GM19193 (cell line): ENCODE measurements at regions not wholly inside any gene's neighbourhood (a gene's known extent, or its start where the extent isn't known, plus 50 kb on each side); places are given as distances from the start of the nearest gene placed in this dataset.

Source experiments
- POLR2A ChIP-seq: IDR thresholded peaks from 4 replicates; pipeline ENCODE4 v1.6.1; 2011; ENCODE audit not compliant: insufficient read depth, insufficient read length; ENCODE audit errors: extremely low read depth

DNA sequence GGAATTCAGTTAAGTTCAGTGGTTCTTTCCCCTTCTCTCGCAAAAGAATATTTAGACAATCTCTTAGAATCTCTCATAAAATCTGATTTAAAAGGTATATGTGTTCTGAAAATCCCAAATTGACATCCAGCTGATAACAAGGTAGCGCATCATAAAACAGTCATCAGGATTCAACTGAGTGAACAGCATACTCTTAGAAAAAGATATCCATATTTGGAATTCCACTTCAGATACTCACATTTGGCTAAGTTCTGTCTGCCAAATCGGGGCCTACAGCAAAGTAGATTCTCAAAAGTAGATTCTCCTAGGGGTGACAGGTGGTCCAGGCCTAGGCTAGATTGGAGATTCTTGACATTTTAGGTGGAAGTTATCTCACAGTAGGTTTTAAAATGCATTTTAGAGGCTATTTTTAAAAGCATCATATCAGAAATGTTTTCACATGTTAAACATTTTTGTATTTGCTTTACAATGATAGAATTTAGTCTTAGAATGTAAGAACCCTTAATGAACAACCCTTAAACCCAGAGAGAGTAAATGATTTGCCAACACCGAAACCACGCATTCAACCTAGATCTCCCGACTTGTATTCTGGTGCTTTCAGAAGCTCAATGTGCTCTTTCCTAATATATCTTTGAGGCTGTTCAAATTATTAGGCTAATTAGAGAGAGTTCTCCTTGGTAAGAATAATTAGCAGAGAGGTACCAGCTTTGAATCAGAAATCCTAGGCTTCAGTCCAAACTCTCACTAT is 318.9 kb downstream of the LMO4 start:
- no peak for TF ChIP-seq POLR2A

DNA sequence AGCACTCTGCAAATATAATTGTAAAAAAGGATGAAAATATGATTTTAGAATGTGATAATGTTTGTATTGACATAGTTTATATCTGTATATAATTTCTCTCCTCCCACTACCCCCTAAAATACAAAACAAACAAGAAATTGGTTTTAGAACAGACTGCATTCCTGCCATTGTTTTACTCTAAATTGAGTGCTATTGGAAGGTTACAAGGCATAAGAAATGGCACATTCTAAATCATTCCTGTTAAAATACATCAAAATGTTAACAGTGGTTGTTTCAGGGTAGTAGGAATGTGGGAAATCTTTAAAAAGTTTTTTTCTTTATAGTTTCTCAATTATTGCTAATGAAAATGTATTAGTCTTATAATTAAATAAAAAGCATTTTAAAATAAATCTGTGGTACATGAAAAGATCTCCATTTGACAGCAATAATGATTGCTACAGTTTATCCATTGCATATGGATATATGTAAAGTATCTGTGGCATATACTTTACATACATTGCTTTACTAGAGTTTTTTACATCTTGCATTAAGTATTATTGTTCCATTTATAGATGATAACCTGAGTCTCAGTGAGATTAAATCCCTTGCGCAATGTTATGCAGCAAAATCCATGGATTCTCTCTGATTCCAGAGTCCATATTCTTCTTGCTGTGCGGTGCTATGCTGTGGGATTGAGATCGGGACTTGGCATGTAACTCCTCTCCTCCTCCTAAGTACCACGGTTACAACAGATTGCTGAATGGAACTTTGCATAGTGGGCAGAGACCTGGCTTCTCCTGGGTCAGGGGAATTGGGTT is 319.8 kb downstream of the LMO4 start:
- TF ChIP-seq POLR2A: no peak

DNA sequence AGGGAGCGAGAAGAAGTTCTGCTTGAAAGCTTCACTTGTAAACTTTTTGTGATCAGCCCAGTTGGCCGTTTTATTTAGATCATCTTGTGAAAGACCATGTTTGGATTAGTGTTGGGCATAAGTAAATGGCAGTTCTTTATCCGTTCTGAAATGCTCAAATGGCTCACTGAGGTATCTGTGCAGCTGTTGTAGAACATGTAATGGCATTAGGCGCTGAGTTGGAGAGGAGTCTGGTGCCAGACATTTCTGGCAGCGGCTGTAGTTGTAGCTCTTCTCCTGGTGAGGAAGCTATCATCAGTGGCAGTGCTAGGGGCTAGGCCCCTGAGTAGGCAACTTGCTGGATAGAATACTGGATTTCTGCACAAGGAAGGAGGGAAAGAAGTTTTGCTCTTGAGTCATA is 321.6 kb downstream of the LMO4 start:
- TF ChIP-seq POLR2A: no peak

DNA sequence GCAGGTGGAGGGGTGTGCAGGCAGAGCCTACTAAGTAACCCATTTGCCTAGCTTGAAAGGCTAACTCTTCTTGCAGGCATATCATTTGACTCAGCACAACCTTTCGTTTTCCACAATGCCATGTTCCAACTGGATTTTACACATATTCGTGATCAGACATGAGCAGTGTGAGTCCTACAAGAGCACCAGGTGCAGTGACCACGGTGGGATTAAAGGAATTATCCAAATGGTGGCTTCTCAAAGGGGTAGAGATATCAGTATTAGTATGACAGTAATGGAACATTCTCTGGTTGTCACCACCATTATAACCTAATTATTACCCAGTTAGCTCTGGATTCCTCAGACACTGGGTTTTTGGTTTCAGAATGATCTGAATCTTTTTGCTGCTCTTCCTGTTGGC is 323.5 kb downstream of the LMO4 start:
- TF ChIP-seq POLR2A: no peak

DNA sequence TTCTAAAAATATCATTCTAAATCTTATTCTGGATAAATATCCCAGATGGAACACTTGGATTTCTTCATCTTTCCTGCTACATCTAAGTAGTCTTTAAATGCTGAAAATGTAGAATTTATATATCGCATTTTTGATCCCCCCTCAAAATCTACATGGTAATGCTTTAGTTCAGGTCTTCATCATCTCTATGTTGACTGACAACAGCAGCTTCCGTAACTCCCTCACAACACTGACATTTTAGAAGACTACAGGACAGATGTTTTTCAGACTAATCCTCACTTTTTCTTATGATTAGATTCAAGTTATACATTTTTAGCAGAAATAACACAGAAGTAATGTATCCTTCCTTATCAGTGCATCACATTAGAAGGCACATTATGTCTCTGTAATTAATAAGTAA is 336.5 kb downstream of the LMO4 start:
- TF ChIP-seq POLR2A: no peak

DNA sequence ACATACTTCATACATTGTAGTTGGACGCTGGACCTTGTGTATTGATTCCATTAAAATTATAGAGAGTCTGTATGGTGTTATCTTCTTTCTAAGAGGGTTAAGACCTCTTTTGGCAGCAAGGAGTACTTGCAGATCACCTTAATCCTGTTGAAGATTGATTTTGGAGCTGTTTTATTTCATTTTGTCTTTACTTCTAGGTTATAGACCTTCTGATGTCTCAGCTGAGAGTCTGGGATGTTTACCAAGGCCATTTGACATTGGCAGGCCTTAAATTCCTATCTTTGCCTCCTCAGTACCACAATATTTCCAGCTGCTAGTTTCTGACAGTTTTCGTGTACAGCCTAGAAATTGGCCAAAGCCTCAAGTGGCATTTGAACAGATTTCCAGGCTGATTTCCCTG is 338.0 kb downstream of the LMO4 start:
- TF ChIP-seq POLR2A: no peak

DNA sequence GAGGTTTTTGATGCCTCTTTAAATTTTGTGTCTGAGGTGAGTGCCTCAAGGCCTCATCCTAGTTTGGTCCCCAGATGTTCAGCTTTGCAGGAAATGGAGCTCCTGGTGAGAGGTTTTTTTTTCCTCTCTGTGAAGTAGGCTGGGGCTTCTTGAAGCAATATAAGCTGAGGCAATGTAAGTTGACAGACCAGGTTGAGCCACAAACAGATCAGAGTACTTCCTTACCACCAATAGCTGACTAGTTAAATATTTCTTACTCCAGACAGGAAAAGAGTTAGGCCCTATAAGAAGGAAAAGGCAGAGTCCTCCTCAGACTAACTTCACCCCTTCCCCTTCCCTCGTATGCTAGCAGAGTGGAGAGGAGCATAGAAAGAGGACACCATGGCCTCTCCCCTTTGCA is 341.0 kb downstream of the LMO4 start:
- no peak for TF ChIP-seq POLR2A

DNA sequence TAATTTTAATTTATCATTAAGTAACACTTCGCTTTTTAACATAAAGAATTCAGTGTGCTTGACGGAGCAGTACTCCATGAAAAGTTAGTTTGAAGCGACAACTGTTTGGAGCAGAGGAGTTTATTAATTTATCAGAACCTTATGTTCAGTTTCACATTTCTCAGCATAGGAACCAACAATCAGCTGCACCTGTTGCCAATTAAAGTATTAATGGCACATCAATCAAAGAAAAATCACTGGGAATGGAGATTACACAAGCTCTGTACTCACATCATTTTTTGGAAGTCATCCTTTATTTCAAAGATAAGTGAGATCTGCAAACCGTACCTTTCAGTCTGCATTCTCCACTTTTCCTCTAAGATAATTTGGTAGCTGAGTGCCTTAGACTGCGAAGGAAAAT is 344.6 kb downstream of the LMO4 start:
- TF ChIP-seq POLR2A: no peak

DNA sequence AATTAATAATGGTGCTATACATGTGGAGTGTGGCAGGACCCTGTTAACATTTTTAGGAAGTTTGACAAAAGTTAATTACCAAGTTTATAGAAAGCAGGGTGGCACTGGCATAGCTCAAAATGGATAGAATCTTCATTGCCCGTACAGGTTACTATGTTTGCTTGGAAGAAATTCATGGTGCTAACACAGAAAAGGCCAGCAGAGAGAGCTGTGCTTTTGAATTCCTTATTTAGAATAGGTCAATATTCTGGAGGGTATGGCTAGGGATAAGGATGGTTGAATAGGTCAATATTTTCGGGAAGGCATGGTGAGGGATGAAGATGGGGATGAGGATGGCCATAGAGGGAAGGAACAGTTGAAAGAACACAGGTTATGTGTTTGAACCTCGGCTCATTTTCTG is 345.1 kb downstream of the LMO4 start:
- TF ChIP-seq POLR2A: no peak

DNA sequence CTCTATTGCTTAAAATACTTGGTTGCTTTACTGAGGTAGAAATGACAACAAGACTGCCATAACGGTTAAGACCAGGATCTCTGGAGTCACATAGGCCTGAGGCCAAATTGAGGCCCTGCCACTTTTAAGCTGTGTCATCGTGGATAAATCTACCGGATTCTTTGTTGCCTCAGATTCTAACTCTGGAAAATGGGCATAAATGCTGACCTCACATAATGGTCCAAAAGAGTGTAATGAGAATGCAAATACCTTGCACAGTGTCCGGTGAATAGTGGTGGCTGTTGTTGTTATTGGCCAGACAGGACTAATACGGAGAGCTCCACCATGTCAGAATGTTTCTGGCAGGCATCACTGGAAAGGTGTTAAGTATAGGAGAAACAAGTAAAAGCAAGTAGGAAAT is 346.1 kb downstream of the LMO4 start:
- TF ChIP-seq POLR2A: no peak

DNA sequence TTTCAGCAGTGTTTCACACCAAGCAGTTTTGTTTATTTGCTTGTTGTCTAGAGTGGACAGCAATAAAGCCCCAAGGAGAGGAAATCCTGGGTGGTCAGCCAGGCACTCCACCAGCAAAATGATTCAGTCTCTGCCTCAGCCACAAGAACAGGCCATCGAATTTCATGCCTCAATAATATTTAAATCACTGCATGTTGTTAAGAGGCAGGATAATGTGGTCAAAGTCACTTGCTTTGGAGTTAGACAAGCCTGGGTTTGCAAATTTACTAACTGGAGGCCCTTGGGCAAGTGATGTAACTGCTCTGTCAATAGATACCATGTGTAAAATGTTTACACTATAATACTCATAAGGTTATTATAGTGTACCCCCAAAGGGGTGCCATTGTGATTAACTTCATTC is 349.6 kb downstream of the LMO4 start:
- no peak for TF ChIP-seq POLR2A

DNA sequence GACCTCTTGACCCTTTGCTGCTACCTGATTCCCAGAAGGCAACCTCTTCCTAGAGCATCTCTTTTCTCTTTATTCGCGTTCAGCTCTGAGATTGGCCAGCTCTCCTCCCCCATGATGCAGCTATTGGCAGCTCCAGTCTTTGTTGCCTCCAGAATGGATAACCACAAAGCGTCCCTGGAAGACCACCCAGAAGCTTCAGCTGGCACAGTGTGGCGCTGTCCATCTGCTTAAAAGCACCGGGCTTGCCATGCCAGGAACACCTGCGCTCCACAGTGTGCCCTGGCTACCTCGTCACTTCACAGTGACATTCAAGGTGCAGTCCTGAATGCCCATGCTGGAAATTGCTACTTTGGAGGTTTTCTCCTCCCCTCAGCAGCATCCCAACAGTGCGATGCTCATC is 353.9 kb downstream of the LMO4 start:
- no peak for TF ChIP-seq POLR2A

DNA sequence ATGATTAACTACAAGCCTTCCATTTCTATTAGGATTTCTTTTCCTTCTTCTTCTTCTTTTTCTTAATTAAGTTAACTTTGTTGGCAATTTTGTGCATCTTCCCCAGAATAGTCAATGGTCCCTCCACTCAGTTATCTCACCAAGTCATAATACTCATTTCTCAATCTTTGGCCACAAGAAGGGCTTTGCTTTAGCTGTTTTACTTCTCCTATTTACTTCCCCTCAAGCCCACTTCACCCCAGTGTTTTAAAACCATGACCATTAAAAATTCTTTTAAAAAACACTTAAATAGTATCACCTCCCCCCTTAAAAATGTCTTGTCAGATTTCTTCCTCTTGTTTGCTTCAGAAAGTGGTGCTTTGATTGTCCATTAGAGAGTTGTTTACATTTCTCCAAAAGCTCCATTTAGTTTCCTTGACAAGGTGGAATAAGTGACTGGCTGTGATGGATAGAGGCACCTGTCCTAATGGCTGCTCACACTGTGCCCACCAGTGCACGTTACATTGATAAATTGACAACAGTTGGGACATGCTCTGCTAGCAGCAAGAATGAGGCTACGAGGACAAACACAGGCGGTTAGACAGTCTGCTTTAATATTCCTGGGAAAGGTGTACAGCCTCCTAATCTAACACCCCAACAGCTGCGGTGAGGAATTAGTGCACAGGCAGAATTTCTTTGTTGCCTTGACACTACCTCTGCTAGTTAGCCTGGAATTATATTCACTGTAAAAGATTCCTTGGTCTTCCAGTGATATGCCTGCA is 354.7 kb downstream of the LMO4 start:
- no peak for TF ChIP-seq POLR2A

DNA sequence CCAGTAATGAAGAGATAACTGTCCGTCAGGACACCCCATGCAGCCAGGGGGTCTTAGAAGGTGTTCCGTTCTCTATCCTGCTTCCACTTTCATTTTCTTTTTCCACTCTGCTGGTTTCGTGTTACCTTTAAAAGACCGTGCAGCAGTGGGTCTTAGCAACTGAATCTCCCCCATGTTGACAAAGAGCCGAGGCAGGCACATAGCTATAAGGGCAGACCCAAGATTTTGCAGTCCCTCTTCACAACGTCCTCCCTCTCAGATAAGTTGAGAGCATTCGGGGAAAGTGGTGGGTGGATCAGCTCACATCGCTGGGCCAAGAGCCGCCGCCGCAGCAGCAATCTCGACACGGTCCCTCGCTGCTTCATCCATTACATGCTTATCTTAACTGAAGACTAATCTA is 355.5 kb downstream of the LMO4 start:
- TF ChIP-seq POLR2A: no peak

DNA sequence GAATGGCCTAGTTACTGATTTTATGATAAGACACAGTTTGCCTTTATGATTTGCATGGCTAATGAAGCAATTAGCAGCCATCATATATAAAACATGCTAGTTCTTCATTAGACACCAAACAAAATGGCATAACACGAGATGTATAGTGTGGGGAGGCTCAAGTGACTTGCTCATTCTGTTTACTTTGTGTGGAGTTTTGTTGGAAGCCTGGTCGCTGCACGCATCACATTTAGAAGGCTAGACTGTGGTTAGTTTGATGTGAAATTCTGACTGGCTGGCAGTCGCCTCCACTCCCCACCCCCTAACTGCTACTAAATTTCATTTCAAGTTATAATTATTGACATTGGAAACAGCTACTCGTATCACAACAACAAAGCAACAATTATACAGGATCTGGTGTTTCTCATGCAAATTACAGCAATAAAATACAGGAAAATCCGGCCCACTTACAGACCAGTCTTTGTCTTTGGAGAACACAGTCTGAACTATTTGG is 356.1 kb downstream of the LMO4 start:
- no peak for TF ChIP-seq POLR2A
